UCSD-AML1 (cell line): ENCODE measurements at regions not wholly inside any gene's neighbourhood (a gene's known extent, or its start where the extent isn't known, plus 50 kb on each side); places are given as distances from the start of the nearest gene placed in this dataset.
"Not testable (repeated sequence)": the region's sequence is repeated elsewhere in the genome, so short reads cannot be mapped to it uniquely, and the experiment has no call there.

Source experiments
- DNase-seq: peaks from one replicate; lab custom pipeline; 2025; ENCODE audit not compliant: unreplicated experiment; lab: John Stamatoyannopoulos, UW

- DNase-seq = no peak
These were observed 140.9 kb downstream of the RNF144B start for GRCh38 chr6:18527836-18528743.

GRCh38 chr6:18530201-18530600 lies 143.1 kb downstream of the RNF144B start:
- DNase-seq = no peak

GRCh38 chr6:18532139-18532538 lies 145.0 kb downstream of the RNF144B start:
- DNase-seq = no peak

GRCh38 chr6:18533793-18534192 lies 146.6 kb downstream of the RNF144B start:
- no peak for DNase-seq

GRCh38 chr6:18536591-18537055 lies 149.5 kb downstream of the RNF144B start:
- no peak for DNase-seq

GRCh38 chr6:18538315-18538714 lies 151.2 kb downstream of the RNF144B start:
- no peak for DNase-seq

- DNase-seq = no peak
These were observed 155.9 kb downstream of the RNF144B start for GRCh38 chr6:18543051-18543450.

GRCh38 chr6:18545142-18545541 lies 158.0 kb downstream of the RNF144B start:
- DNase-seq = not testable (repeated sequence)

- DNase-seq = no peak
These were observed 158.6 kb downstream of the RNF144B start for GRCh38 chr6:18545726-18546125.

GRCh38 chr6:18550119-18550518 lies 163.0 kb downstream of the RNF144B start:
- no peak for DNase-seq

GRCh38 chr6:18551228-18551627 lies 164.1 kb downstream of the RNF144B start:
- no peak for DNase-seq

- no peak for DNase-seq
These were observed 168.6 kb downstream of the RNF144B start for GRCh38 chr6:18555750-18556149.

GRCh38 chr6:18561037-18561750 lies 174.0 kb downstream of the RNF144B start:
- no peak for DNase-seq

- no peak for DNase-seq
These were observed 175.6 kb downstream of the RNF144B start for GRCh38 chr6:18562726-18563125.

GRCh38 chr6:18564775-18565174 lies 177.6 kb downstream of the RNF144B start:
- no peak for DNase-seq

- DNase-seq = no peak
These were observed 178.1 kb downstream of the RNF144B start for GRCh38 chr6:18565231-18565630.

- DNase-seq = no peak
These were observed 180.2 kb downstream of the RNF144B start for GRCh38 chr6:18567380-18567779.

GRCh38 chr6:18577491-18577890 lies 190.3 kb downstream of the RNF144B start:
- no peak for DNase-seq

GRCh38 chr6:18579166-18579565 lies 192.0 kb downstream of the RNF144B start:
- DNase-seq = no peak

GRCh38 chr6:18579869-18580268 lies 192.7 kb downstream of the RNF144B start:
- DNase-seq = no peak

GRCh38 chr6:18584372-18584771 lies 197.2 kb downstream of the RNF144B start:
- DNase-seq = no peak

- peak; percentile 19 for DNase-seq
These were observed 198.0 kb downstream of the RNF144B start for GRCh38 chr6:18585032-18585573.
